ENCODE measurements at regions not wholly inside any gene's neighbourhood (a gene's known extent, or its start where the extent isn't known, plus 50 kb on each side); places are given as distances from the start of the nearest gene placed in this dataset.

- Histone ChIP-seq H3K4me3 (no peak overlapping the region), H3K36me3 (no peaks in the 10 kb centered on the region), H3K4me1 (no peaks in the 10 kb centered on the region), H3K27me3 (no peaks in the 10 kb centered on the region), H3K9me3 (no peaks in the 10 kb centered on the region), H3K27ac (no peak overlapping the region)
- no peak for DNase-seq
- TF ChIP-seq POLR2A (IDR thresholded peaks at IDR 0.05): no peak
- TF ChIP-seq CTCF (IDR thresholded peaks at IDR 0.05): no peak
These were observed 118.0 kb upstream of the KMT2C start for GRCh38 chr7:152553671-152554317.

- Histone ChIP-seq H3K9me3 (no peaks in the 10 kb centered on the region), H3K36me3 (no peaks in the 10 kb centered on the region), H3K27ac (no peak overlapping the region), H3K4me3 (no peak overlapping the region), H3K27me3 (no peaks in the 10 kb centered on the region), H3K4me1 (no peaks in the 10 kb centered on the region)
- TF ChIP-seq CTCF (IDR thresholded peaks at IDR 0.05) (no peak), POLR2A (IDR thresholded peaks at IDR 0.05) (no peak)
- DNase-seq: no peak
These were observed 115.7 kb upstream of the KMT2C start for GRCh38 chr7:152551304-152552036.

GRCh38 chr7:152544971-152545619 lies 109.3 kb upstream of the KMT2C start:
- H3K36me3 ChIP-seq: no peaks in the 10 kb centered on the region
- no peak overlapping the region for H3K4me3 ChIP-seq
- H3K9me3 ChIP-seq: no peaks in the 10 kb centered on the region
- TF ChIP-seq POLR2A (IDR thresholded peaks at IDR 0.05) (no peak), CTCF (IDR thresholded peaks at IDR 0.05) (no peak)
- no peaks in the 10 kb centered on the region for H3K27me3 ChIP-seq
- DNase-seq: no peak
- H3K4me1 ChIP-seq: no peaks in the 10 kb centered on the region
- no peak overlapping the region for H3K27ac ChIP-seq

GRCh38 chr7:152544481-152544927 lies 108.7 kb upstream of the KMT2C start:
- H3K27me3 ChIP-seq: no peaks in the 10 kb centered on the region
- no peaks in the 10 kb centered on the region for H3K36me3 ChIP-seq
- no peaks in the 10 kb centered on the region for H3K9me3 ChIP-seq
- H3K4me3 ChIP-seq: no peak overlapping the region
- no peak for DNase-seq
- TF ChIP-seq CTCF (IDR thresholded peaks at IDR 0.05): no peak
- no peak for TF ChIP-seq POLR2A (IDR thresholded peaks at IDR 0.05)
- H3K4me1 ChIP-seq: no peaks in the 10 kb centered on the region
- H3K27ac ChIP-seq: no peak overlapping the region

GRCh38 chr7:152543799-152544198 lies 108.0 kb upstream of the KMT2C start:
- Histone ChIP-seq H3K27me3 (no peaks in the 10 kb centered on the region), H3K4me3 (no peak overlapping the region), H3K4me1 (no peaks in the 10 kb centered on the region), H3K9me3 (no peaks in the 10 kb centered on the region), H3K27ac (no peak overlapping the region), H3K36me3 (no peaks in the 10 kb centered on the region)
- no peak for TF ChIP-seq POLR2A (IDR thresholded peaks at IDR 0.05)
- TF ChIP-seq CTCF (IDR thresholded peaks at IDR 0.05): no peak
- no peak for DNase-seq
